ENCODE measurements at regions not wholly inside any gene's neighbourhood (a gene's known extent, or its start where the extent isn't known, plus 50 kb on each side); places are given as distances from the start of the nearest gene placed in this dataset.

DNA sequence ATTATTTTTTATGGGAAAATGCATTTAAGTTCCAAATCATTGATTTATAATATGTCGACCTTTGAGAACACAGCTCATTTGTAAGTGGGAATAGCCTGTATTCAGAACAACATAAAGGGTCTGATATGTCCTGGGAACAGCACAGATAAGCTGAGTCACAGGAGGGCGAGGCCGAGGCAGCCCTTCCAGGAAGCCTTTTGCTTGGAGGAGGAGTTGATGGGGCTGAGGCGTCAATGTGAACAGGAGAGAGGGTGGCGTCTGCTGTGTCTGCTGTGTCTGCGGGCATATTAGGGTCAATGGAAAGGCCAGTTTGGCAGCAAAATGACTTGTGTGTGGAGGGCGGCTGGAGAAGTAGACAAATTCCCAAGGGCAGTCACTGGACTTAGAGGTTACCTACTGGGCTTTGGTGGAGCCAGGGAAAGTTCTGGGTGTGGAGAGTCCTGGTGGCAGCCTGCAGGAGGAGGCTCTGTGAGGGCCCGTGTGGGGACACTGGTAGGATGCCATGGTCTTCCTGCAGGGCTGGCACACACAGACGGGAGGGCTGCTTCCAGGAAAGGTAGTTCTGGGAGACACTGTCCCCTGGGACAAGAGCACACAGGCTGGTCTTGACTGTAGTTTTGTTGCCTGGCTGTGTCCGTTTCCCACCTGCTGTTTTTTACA is 128.1 kb downstream of the GLI2 start:
- TF ChIP-seq CTCF (IDR thresholded peaks at IDR 0.05): no peak
- no peak for TF ChIP-seq POLR2A (IDR thresholded peaks at IDR 0.05)
- TF ChIP-seq EP300 (IDR thresholded peaks at IDR 0.05): no peak

Measured in upper lobe of left lung (tissue), 4 donors.